CD4-positive, CD25-positive, alpha-beta regulatory T cell (primary cell): ENCODE measurements at regions not wholly inside any gene's neighbourhood (a gene's known extent, or its start where the extent isn't known, plus 50 kb on each side); places are given as distances from the start of the nearest gene placed in this dataset.
"Not testable (repeated sequence)": the region's sequence is repeated elsewhere in the genome, so short reads cannot be mapped to it uniquely, and the experiment has no call there.

Experiments used
- ATAC-seq, 2 donors: fragments of 150-1000 bp; cut with Tn5 transposase; one replicate each; pipeline ENCODE4 v1.10.0; 2021; ENCODE audit warnings: low read depth in 2 of 2, moderate number of reproducible peaks in 2 of 2, moderate library complexity in 1 of 2
- DNase-seq, 3 donors: peaks; one replicate each; pipeline versions ENCODE4 v3.0.0 to v3.0.0-alpha.2; 2012 to 2022; ENCODE audit warnings: mixed read lengths in 1 of 3
- H3K27ac ChIP-seq: one replicate; pipeline ENCODE4 v1.7.0; 2013; ENCODE audit warnings: mild to moderate bottlenecking, low read length; ENCODE audit not compliant: insufficient read depth, poor library complexity, severe bottlenecking
- H3K27me3 ChIP-seq: one replicate; pipeline ENCODE4 v1.7.0; 2013; ENCODE audit warnings: low read length; ENCODE audit not compliant: control insufficient read depth, insufficient read depth
- H3K36me3 ChIP-seq: one replicate; pipeline ENCODE4 v1.7.0; 2013; ENCODE audit warnings: mild to moderate bottlenecking, low read length, moderate library complexity; ENCODE audit not compliant: control insufficient read depth, insufficient read depth
- H3K4me1 ChIP-seq: 2 replicates; pipeline ENCODE4 v1.7.0; 2013; ENCODE audit warnings: mild to moderate bottlenecking, low read length; ENCODE audit not compliant: insufficient read depth, control insufficient read depth, poor library complexity, severe bottlenecking
- H3K4me3 ChIP-seq: one replicate; pipeline ENCODE4 v1.7.0; 2013; ENCODE audit warnings: low read depth, mild to moderate bottlenecking, low read length, moderate library complexity
- H3K9me3 ChIP-seq, 2 experiments: 1 replicate in 1 of 2; 2 replicates in 1 of 2; pipeline ENCODE4 v1.7.0; 2013; ENCODE audit warnings: low read length in 2 of 2, mild to moderate bottlenecking in 1 of 2, moderate library complexity in 1 of 2; ENCODE audit not compliant: control insufficient read depth in 2 of 2
- H3K27ac Mint-ChIP-seq, 3 donors: one replicate each; pipeline ENCODE4 v1.8.0; 2020 to 2022; ENCODE audit warnings: mild to moderate bottlenecking in 3 of 3, mixed read lengths in 3 of 3, moderate library complexity in 2 of 3
- H3K27me3 Mint-ChIP-seq: one replicate; pipeline ENCODE4 v1.8.0; 2022; ENCODE audit warnings: mild to moderate bottlenecking, mixed read lengths
- H3K36me3 Mint-ChIP-seq: one replicate; pipeline ENCODE4 v1.8.0; 2020; ENCODE audit warnings: mixed read lengths
- H3K4me1 Mint-ChIP-seq, 4 donors: one replicate each; pipeline ENCODE4 v1.8.0; 2020 to 2022; ENCODE audit warnings: mixed read lengths in 4 of 4, mild to moderate bottlenecking in 1 of 4
- H3K4me3 Mint-ChIP-seq, 4 donors: one replicate each; pipeline ENCODE4 v1.8.0; 2020 to 2022; ENCODE audit warnings: mild to moderate bottlenecking in 4 of 4, mixed read lengths in 4 of 4, moderate library complexity in 3 of 4
- H3K9me3 Mint-ChIP-seq, 7 donors: one replicate each; pipeline ENCODE4 v1.8.0; 2020 to 2022; ENCODE audit warnings: mixed read lengths in 7 of 7, mild to moderate bottlenecking in 3 of 7, moderate library complexity in 2 of 7

DNA sequence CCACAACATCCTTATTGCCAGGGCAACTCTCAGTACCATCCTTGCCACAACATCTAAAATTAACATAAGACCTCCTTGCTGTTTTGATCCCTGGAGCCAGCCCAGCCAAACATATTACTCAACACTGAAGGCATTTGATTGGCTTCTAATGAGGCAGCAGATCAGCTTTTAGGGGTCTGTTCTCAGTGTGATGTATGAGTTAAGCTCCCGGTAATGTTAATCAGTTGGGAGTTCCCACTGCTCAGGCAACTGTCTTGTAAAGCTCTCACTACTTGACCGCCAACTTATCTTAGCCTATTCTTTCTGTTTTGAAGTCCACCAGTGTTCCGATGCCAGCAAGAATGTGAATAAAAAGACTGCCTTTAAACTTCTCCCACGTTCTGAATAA lies 158.9 kb downstream of the FOXB1 start:
- H3K27ac Mint-ChIP-seq = no peak overlapping the region

DNA sequence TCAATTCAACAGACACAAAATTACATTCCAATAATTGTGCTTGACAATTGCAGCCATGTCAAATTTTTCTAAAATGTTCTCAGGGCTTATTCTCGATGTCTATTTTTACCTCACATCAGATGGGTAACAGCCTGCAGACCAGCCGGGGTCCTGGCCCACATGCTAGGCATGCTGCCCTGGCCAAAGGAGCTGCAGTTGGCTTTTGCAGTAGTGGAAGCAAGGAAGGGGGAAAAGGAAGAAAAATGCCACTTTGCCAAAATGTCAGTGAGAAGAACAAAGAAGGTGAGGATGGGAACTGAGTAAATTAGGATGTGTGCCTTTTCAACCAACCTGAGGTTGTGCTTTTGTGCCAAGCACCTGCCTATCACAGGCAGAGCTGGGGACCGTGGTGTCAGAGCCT lies 161.0 kb downstream of the FOXB1 start:
- no peaks in the 10 kb centered on the region for H3K4me1 ChIP-seq
- ATAC-seq = no peak
- no peak for DNase-seq
- no peak overlapping the region for H3K27ac Mint-ChIP-seq
- no peaks in the 10 kb centered on the region for H3K36me3 ChIP-seq
- H3K9me3 ChIP-seq = no peaks in the 10 kb centered on the region
- no peak overlapping the region for H3K27ac ChIP-seq
- peaks cover 4% of the 10 kb centered on the region for H3K27me3 ChIP-seq
- H3K36me3 Mint-ChIP-seq = no peaks in the 10 kb centered on the region
- H3K4me3 ChIP-seq = no peak overlapping the region
- H3K9me3 Mint-ChIP-seq = peaks cover 0 to 1% (median 0%) of the 10 kb centered on the region in 7 donors
- H3K27me3 Mint-ChIP-seq = peaks cover 1% of the 10 kb centered on the region
- H3K4me1 Mint-ChIP-seq = no peaks in the 10 kb centered on the region
- no peak overlapping the region for H3K4me3 Mint-ChIP-seq

More for the DNA sequence above, 158.9 kb downstream of the FOXB1 start:
- no peak for DNase-seq
- Mint-ChIP-seq H3K4me1 (no peaks in the 10 kb centered on the region), H3K36me3 (no peaks in the 10 kb centered on the region), H3K27me3 (peaks cover 12% of the 10 kb centered on the region), H3K9me3 (peaks cover 0 to 1% (median 0%) of the 10 kb centered on the region in 7 donors), H3K4me3 (no peak overlapping the region)
- Histone ChIP-seq H3K27me3 (peaks cover 13% of the 10 kb centered on the region), H3K27ac (no peak overlapping the region), H3K36me3 (no peaks in the 10 kb centered on the region), H3K4me3 (no peak overlapping the region), H3K9me3 (no peaks in the 10 kb centered on the region), H3K4me1 (no peaks in the 10 kb centered on the region)
- no peak for ATAC-seq

DNA sequence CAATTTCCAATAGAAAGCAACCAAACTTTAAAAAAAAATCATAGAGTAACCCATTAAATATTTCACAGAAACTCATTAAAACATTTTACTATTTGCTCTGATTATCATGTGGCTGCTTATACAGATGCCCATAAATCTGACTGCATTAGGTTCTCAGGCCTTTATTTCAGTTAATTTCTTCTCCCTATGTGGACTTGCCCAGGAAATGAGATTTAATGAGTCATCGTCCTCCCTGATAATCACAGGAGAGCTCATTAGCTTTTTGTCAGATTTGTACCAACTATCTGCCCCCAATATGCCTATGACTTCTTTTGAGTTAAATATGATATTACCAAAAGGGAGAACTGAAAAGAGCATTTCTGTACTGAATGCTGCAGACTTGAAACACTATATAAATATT lies 168.0 kb downstream of the FOXB1 start:
- Histone ChIP-seq H3K4me1 (no peaks in the 10 kb centered on the region), H3K36me3 (no peaks in the 10 kb centered on the region), H3K9me3 (no peaks in the 10 kb centered on the region), H3K27ac (no peak overlapping the region), H3K4me3 (no peak overlapping the region), H3K27me3 (peaks cover 7% of the 10 kb centered on the region)
- Mint-ChIP-seq H3K27ac (no peak overlapping the region), H3K9me3 (peaks cover 0 to 3% (median 0%) of the 10 kb centered on the region in 7 donors), H3K4me3 (no peak overlapping the region), H3K36me3 (no peaks in the 10 kb centered on the region), H3K27me3 (peaks cover 20% of the 10 kb centered on the region), H3K4me1 (no peaks in the 10 kb centered on the region)
- no peak for ATAC-seq
- DNase-seq = no peak

DNA sequence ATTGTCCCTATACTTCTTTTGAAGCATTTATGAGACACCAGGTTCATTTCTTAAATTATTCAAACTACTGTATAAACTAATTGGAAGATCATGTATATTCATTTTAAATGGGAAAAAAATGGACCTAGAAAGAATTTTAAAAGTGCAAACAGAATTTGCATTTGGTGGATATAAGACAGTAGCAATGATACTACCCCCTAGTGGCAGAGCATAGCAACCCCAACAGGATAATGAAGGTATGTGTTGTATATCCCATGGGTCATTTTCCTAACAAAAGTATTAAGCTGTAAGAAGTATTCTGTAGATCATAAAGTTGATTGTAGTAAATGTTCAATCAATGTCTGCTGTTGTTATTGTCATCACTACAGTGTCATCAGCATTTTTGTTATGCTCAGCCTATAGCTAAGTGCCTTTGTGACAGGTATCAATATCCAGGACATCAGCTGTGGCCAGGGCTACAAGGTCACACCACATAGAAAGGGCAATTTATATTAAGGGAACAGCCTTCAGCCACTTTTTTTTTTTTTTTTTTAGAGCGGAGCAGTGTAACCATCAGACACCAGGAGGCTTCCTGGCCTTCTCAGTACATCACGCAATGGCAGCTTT lies 175.8 kb downstream of the FOXB1 start:
- Mint-ChIP-seq H3K9me3 (peaks cover 0 to 3% (median 0%) of the 10 kb centered on the region in 7 donors), H3K36me3 (no peaks in the 10 kb centered on the region), H3K4me1 (no peaks in the 10 kb centered on the region), H3K27ac (no peak overlapping the region), H3K4me3 (no peak overlapping the region), H3K27me3 (peaks cover 53% of the 10 kb centered on the region)
- DNase-seq (peak in 2 of 3 donors; percentile 52 to 62), ATAC-seq (peak; percentile 37 to 60)
- Histone ChIP-seq H3K36me3 (no peaks in the 10 kb centered on the region), H3K27me3 (peaks cover 12% of the 10 kb centered on the region), H3K9me3 (no peaks in the 10 kb centered on the region), H3K4me3 (no peak overlapping the region), H3K4me1 (no peaks in the 10 kb centered on the region), H3K27ac (no peak overlapping the region)

DNA sequence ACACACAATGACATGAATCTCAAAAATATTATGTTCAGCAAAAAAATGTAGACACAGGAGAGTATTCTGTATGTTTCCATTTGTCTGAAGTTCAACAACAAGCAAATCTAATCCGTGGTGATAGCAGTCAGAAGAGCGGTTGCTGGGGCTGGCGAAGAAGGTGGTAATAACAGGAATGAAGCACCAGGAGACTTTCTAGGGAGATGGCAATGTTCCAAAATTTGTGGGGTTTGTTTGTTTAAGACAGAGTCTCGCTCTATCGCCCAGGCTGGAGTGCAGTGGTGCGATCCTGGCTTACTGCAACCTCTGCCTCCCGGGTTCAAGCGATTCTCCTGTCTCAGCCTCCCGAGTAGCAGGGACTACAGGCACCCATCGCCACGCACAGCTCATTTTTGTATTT lies 177.8 kb downstream of the FOXB1 start:
- not testable (repeated sequence) for H3K36me3 Mint-ChIP-seq, H3K9me3 ChIP-seq, H3K4me3 Mint-ChIP-seq, H3K4me1 ChIP-seq, ATAC-seq, H3K27ac ChIP-seq, H3K4me1 Mint-ChIP-seq, H3K9me3 Mint-ChIP-seq, H3K4me3 ChIP-seq, H3K27ac Mint-ChIP-seq, DNase-seq, H3K36me3 ChIP-seq
- peaks cover 55% of the 10 kb centered on the region for H3K27me3 Mint-ChIP-seq
- H3K27me3 ChIP-seq = peaks cover 19% of the 10 kb centered on the region

DNA sequence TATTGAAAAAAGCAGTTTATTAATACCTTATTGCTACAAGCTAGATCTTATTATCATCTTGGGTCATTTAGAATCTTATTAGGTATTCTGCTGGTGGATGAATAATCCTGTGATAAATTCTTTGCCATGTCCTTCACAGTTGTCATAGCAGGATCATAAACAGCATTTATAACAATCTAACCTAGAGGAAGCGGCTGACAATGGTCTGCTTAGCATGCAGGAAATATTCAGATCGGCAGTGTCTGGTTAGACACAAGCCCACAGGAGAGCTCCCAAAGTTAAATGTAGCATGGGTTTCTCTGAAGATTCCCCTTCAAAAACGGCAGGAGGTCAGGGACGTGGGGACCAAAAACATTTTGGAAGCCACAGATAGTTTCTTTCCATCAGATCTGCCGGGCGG lies 179.3 kb downstream of the FOXB1 start:
- no peak overlapping the region for H3K27ac ChIP-seq
- ATAC-seq = no peak
- no peaks in the 10 kb centered on the region for H3K4me1 Mint-ChIP-seq
- no peaks in the 10 kb centered on the region for H3K36me3 ChIP-seq
- H3K27me3 ChIP-seq = peaks cover 21% of the 10 kb centered on the region
- H3K9me3 Mint-ChIP-seq = no peaks in the 10 kb centered on the region
- DNase-seq = no peak
- peaks cover 54% of the 10 kb centered on the region for H3K27me3 Mint-ChIP-seq
- H3K4me3 Mint-ChIP-seq = no peak overlapping the region
- H3K4me3 ChIP-seq = no peak overlapping the region
- H3K4me1 ChIP-seq = no peaks in the 10 kb centered on the region
- no peaks in the 10 kb centered on the region for H3K36me3 Mint-ChIP-seq
- H3K27ac Mint-ChIP-seq = no peak overlapping the region
- H3K9me3 ChIP-seq = no peaks in the 10 kb centered on the region

DNA sequence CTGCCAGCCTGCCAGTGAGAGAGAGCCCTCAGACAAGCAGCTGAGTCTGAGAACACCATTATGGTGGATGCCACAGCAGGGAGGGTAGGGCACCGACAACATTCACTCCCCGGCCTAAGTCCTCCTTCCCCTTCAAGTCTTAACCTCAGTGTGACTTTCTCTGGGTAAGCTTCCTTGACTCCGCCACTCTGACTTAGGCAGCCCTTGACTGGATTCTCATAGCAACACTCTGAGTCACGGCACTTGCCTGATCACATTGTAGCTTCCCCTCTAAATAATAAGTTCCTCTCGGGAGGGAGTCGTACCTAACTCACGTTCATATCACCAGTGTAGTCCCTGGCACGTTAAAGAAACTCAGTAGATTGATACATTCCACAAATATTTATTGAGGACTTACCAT lies 180.5 kb downstream of the FOXB1 start:
- ATAC-seq (no peak), DNase-seq (no peak)
- H3K9me3 Mint-ChIP-seq = no peaks in the 10 kb centered on the region
- Histone ChIP-seq H3K4me3 (no peak overlapping the region), H3K27me3 (peaks cover 22% of the 10 kb centered on the region), H3K36me3 (no peaks in the 10 kb centered on the region), H3K27ac (no peak overlapping the region), H3K9me3 (no peaks in the 10 kb centered on the region), H3K4me1 (no peaks in the 10 kb centered on the region)
- no peaks in the 10 kb centered on the region for H3K4me1 Mint-ChIP-seq
- H3K4me3 Mint-ChIP-seq = no peak overlapping the region
- no peaks in the 10 kb centered on the region for H3K36me3 Mint-ChIP-seq
- H3K27me3 Mint-ChIP-seq = peaks cover 54% of the 10 kb centered on the region
- H3K27ac Mint-ChIP-seq = no peak overlapping the region

DNA sequence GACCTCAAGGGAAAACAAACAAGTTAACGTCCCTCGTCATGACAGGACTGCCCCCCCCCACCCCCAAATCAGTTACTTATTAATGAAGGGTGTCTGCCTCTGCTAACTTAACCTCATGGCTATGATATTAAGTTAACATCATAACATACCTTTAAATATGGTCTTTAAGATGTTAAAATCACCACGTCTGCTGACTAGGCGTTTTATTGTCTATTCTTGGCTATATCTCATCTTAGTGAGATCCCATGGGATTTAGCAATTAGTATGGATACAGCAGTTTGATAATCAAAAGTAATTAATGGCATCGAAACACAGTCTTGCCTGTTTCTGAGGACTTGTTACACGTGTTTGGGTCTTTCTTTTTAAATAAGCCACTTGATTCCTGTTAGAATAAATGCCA lies 186.9 kb downstream of the FOXB1 start:
- H3K27ac Mint-ChIP-seq = no peak overlapping the region
- no peaks in the 10 kb centered on the region for H3K9me3 ChIP-seq
- DNase-seq = no peak
- peaks cover 32% of the 10 kb centered on the region for H3K27me3 ChIP-seq
- H3K4me1 Mint-ChIP-seq = no peaks in the 10 kb centered on the region
- H3K36me3 Mint-ChIP-seq = no peaks in the 10 kb centered on the region
- H3K4me3 ChIP-seq = no peak overlapping the region
- no peak overlapping the region for H3K27ac ChIP-seq
- no peaks in the 10 kb centered on the region for H3K4me1 ChIP-seq
- H3K36me3 ChIP-seq = no peaks in the 10 kb centered on the region
- peaks cover 0 to 3% (median 0%) of the 10 kb centered on the region in 7 donors for H3K9me3 Mint-ChIP-seq
- no peak overlapping the region for H3K4me3 Mint-ChIP-seq
- ATAC-seq = no peak
- H3K27me3 Mint-ChIP-seq = peaks cover 65% of the 10 kb centered on the region
